Stimulated activated naive B cell treated with anti-CD40 and anti-IgM and Interleukin-4, amounts not matched to agents 10 μg/mL and 1 μg/mL and 100 μg/mL, for 72 hours (primary cell): ENCODE measurements at regions not wholly inside any gene's neighbourhood (a gene's known extent, or its start where the extent isn't known, plus 50 kb on each side); places are given as distances from the start of the nearest gene placed in this dataset.
"Not testable (repeated sequence)": the region's sequence is repeated elsewhere in the genome, so short reads cannot be mapped to it uniquely, and the experiment has no call there.

Experiments
- ATAC-seq, 2 donors: fragments of 150-1000 bp; cut with Tn5 transposase; replicated peaks; 2 replicates each; pipeline ENCODE4 v1.10.0; 2021; ENCODE audit warnings: moderate library complexity in 1 of 2
- DNase-seq: peaks from one replicate; pipeline ENCODE4 v3.0.0; 2021
- H3K27ac Mint-ChIP-seq: one replicate; pipeline ENCODE4 v1.8.0; 2022; ENCODE audit warnings: mild to moderate bottlenecking, mixed read lengths
- H3K27me3 Mint-ChIP-seq, 2 donors: one replicate each; pipeline ENCODE4 v1.8.0; 2022; ENCODE audit warnings: mixed read lengths in 2 of 2
- H3K36me3 Mint-ChIP-seq, 2 donors: one replicate each; pipeline ENCODE4 v1.8.0; 2022; ENCODE audit warnings: mixed read lengths in 2 of 2, mild to moderate bottlenecking in 1 of 2
- H3K4me1 Mint-ChIP-seq, 2 donors: one replicate each; pipeline ENCODE4 v1.8.0; 2022; ENCODE audit warnings: mixed read lengths in 2 of 2, mild to moderate bottlenecking in 1 of 2
- H3K4me3 Mint-ChIP-seq, 2 donors: one replicate each; pipeline ENCODE4 v1.8.0; 2022; ENCODE audit warnings: mild to moderate bottlenecking in 2 of 2, mixed read lengths in 2 of 2, moderate library complexity in 1 of 2
- H3K9me3 Mint-ChIP-seq, 2 donors: one replicate each; pipeline ENCODE4 v1.8.0; 2022; ENCODE audit warnings: mixed read lengths in 2 of 2, mild to moderate bottlenecking in 1 of 2

DNA sequence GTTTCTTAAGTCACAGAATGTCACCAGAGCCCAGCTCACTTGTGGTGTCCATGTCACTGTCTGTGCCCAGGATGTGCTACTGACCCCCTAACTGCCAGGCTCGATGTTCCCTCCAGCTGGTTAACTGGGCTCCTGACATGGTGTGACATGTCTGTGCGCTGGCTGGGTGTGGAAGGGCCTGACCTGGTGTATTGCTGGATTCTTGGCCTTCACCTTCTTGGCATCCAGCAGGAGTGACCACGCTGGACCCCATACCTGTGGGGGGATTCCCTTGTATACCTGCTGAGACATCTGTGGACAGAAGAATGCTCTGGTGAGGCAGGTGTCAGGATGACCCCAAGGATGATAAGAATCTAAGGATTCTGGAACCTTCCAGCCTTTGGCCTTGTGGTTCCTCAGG lies 1690.1 kb downstream of the TP53TG3F start:
- H3K27ac Mint-ChIP-seq, result no peak overlapping the region
- peaks cover 14 to 30% of the 10 kb centered on the region in 2 donors for H3K9me3 Mint-ChIP-seq

DNA sequence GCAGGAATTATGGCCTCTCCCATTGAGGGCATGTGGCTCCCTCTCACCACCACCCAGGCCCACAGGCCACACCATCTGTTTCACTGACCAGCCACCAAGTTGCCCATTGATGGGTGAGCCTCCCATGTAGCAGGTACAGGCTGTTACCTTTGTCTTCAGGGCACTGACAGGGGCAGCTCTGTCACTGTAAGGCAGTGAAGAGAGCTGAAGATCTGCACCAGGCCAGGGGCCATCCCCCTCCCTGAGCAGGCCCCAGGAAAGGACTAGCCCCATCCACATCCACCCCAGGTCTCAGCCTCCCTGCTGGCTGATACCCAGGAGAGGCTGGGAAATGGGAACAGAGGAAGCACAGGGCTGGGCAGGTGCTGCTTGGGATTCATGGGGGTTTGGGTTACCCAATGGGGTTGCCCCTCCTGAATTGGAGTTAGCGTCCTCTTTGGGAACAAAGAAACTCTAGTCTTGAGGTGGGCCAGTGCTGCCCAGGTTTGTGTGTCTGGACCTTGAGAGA lies 1691.4 kb downstream of the TP53TG3F start:
- Mint-ChIP-seq H3K4me3 (no peak overlapping the region), H3K9me3 (peaks cover 20 to 25% of the 10 kb centered on the region in 2 donors)
- ATAC-seq, result no peak

More for the DNA sequence above, 1690.1 kb downstream of the TP53TG3F start:
- no peak for DNase-seq
- ATAC-seq, result no peak
- Mint-ChIP-seq H3K36me3 (no peaks in the 10 kb centered on the region), H3K4me1 (no peaks in the 10 kb centered on the region), H3K27me3 (no peaks in the 10 kb centered on the region), H3K4me3 (no peak overlapping the region)

DNA sequence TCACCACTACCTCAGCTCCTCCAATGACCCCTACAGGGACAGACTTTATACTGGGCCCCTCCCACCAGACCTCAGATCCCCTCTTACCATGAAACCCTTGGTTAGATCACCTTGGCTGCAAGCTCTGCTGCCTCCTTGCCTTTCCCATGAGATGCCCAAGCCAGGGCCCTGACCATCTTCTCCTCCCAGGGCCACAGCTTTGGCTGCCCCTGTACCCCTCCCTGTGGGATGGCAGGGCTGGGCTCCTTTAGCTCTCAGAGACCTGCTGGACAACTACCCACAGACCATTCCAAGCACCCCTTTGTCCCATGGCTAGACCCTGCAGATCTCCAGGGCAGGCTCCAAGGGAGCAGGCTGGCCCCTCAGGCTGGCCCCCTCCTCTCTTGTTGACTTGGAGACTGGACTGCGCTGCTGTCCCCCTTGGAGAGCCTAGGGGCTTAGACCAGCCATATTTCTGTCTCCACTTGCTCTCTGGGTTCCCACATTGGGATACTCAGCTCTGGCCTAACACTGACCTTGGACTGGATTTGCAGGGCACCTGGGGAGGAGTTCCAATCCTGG lies 1692.7 kb downstream of the TP53TG3F start:
- no peaks in the 10 kb centered on the region for H3K27me3 Mint-ChIP-seq
- no peaks in the 10 kb centered on the region for H3K36me3 Mint-ChIP-seq
- H3K9me3 Mint-ChIP-seq, result peaks cover 16 to 29% of the 10 kb centered on the region in 2 donors
- no peaks in the 10 kb centered on the region for H3K4me1 Mint-ChIP-seq
- H3K4me3 Mint-ChIP-seq, result no peak overlapping the region
- no peak overlapping the region for H3K27ac Mint-ChIP-seq
- DNase-seq, result no peak
- no peak for ATAC-seq

More for the DNA sequence above, 1691.4 kb downstream of the TP53TG3F start:
- Mint-ChIP-seq H3K27me3 (no peaks in the 10 kb centered on the region), H3K27ac (no peak overlapping the region), H3K4me1 (no peaks in the 10 kb centered on the region), H3K36me3 (no peaks in the 10 kb centered on the region)
- no peak for DNase-seq

DNA sequence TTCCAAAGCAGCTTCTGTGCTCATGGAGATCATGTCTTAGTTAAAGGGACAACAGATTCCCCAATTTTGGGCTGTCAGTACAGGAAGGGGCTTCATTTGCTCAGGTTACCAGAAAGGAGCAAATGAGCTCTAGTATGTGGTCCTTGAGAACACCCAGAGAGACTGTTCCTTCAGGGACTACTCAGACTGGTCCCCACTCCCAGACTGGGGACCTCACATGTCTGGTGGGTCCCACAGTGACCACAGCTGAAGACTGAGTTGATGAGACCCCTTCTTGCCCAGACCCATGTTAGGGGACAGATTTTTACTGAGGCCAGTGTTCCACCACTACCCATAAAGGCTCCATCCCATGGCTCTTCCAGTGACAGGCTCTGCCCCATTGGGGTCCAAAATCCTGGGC lies 1695.2 kb downstream of the TP53TG3F start:
- no peaks in the 10 kb centered on the region for H3K4me1 Mint-ChIP-seq
- H3K36me3 Mint-ChIP-seq, result no peaks in the 10 kb centered on the region
- H3K4me3 Mint-ChIP-seq, result no peak overlapping the region
- H3K27ac Mint-ChIP-seq, result no peak overlapping the region
- no peak for ATAC-seq
- peaks cover 22 to 28% of the 10 kb centered on the region in 2 donors for H3K9me3 Mint-ChIP-seq
- DNase-seq, result no peak
- H3K27me3 Mint-ChIP-seq, result no peaks in the 10 kb centered on the region

DNA sequence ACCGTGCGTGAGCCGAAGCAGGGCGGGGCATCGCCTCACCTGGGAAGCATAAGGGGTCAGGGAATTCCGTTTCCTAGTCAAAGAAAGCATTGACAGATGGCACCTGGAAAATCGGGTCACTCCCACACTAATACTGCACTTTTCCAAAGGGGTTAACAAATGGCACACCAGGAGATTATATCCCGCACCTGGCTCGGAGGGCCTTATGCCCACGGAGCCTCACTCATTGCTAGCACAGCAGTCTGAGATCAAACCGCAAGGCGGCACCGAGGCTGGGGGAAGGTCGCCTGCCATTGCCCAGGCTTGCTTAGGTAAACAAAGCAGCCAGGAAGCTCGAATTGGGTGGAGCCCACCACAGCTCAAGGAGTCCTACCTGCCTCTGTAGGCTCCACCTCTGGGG lies 1698.1 kb downstream of the TP53TG3F start:
- not testable (repeated sequence) for DNase-seq, H3K36me3 Mint-ChIP-seq, H3K27ac Mint-ChIP-seq, H3K4me1 Mint-ChIP-seq, H3K27me3 Mint-ChIP-seq, ATAC-seq, H3K4me3 Mint-ChIP-seq
- H3K9me3 Mint-ChIP-seq, result peaks cover 13 to 20% of the 10 kb centered on the region in 2 donors

- H3K27ac Mint-ChIP-seq, H3K36me3 Mint-ChIP-seq, H3K4me3 Mint-ChIP-seq, DNase-seq, ATAC-seq, H3K4me1 Mint-ChIP-seq, H3K27me3 Mint-ChIP-seq: not testable (repeated sequence)
- peaks cover 10 to 12% of the 10 kb centered on the region in 2 donors for H3K9me3 Mint-ChIP-seq
Measured at GRCh38 chr16:35169324-35169723, 1709.9 kb downstream of the TP53TG3F start.

DNA sequence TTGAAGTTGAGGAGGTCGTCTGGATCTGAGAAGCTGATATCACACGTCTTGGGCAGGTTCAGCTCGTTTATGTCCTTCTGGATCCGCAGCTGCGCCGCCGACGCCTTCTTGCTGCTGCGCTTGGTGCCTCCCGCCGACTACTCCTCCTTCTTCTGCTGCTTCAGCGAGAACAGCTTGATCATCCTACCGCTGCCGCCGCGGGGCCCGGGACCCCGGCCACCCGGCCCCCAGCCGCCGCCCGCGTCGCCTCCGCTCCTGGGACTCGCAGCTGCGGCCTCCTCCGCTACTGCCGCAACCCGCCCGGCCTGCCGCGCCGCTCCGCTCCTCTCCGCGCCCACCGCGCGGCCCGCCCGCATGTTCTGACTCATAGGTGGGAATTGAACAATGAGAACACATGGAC lies 1710.6 kb downstream of the TP53TG3F start:
- H3K4me1 Mint-ChIP-seq, ATAC-seq, H3K27ac Mint-ChIP-seq, H3K36me3 Mint-ChIP-seq, H3K27me3 Mint-ChIP-seq, DNase-seq, H3K4me3 Mint-ChIP-seq: not testable (repeated sequence)
- peaks cover 10 to 12% of the 10 kb centered on the region in 2 donors for H3K9me3 Mint-ChIP-seq

- no peak overlapping the region for H3K27ac Mint-ChIP-seq
- H3K4me3 Mint-ChIP-seq, result no peak overlapping the region
- DNase-seq (no peak), ATAC-seq (no peak)
- H3K36me3 Mint-ChIP-seq, result no peaks in the 10 kb centered on the region
- H3K9me3 Mint-ChIP-seq, result peaks cover 10 to 12% of the 10 kb centered on the region in 2 donors
- H3K4me1 Mint-ChIP-seq, result no peaks in the 10 kb centered on the region
- H3K27me3 Mint-ChIP-seq, result no peaks in the 10 kb centered on the region
Measured at GRCh38 chr16:35170610-35171009, 1711.2 kb downstream of the TP53TG3F start.

DNA sequence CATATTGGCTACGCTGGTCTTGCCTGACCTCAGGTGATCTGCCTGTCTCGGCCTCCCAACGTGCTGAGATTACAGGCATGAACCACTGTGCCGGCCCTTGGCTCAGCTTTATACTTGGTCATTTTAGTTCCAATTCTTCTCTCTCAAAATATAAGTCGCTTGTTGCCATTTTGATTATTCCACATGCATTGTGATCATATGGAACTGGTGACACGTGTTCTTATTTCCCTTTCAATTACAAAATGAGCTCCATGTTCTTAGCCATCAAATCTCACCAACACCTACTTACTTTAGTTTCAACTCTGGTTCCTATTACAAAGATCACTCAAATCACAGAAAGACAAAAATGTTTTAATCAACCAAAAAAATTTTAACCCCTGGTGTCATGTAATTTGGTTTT lies 1711.7 kb downstream of the TP53TG3F start:
- Mint-ChIP-seq H3K27ac (no peak overlapping the region), H3K4me3 (no peak overlapping the region), H3K4me1 (no peaks in the 10 kb centered on the region), H3K36me3 (no peaks in the 10 kb centered on the region), H3K9me3 (peaks cover 9 to 12% of the 10 kb centered on the region in 2 donors), H3K27me3 (no peaks in the 10 kb centered on the region)
- ATAC-seq (no peak), DNase-seq (no peak)

DNA sequence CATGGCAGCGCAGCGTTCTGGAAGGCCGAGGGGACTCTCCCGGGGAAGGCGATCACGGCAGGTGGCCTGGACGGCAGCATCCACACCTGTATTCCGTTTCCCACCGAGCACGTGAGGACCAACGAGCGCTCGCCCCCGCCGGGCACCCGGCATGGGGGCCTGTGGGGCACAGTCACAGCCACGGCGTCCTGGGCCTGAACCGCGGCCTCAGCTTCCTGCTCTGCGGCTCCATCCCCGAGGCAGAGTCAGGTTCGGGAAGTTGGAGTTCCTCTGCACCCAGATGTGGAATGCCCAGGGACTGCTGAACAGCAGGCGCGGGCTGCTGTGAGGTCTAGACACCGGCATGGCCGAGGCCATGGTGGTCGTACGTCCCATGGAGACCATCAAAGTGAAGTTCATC lies 1713.9 kb downstream of the TP53TG3F start:
- Mint-ChIP-seq H3K27me3 (no peaks in the 10 kb centered on the region), H3K4me3 (no peak overlapping the region), H3K36me3 (no peaks in the 10 kb centered on the region), H3K27ac (no peak overlapping the region), H3K4me1 (no peaks in the 10 kb centered on the region), H3K9me3 (peaks cover 4 to 16% of the 10 kb centered on the region in 2 donors)
- ATAC-seq (no peak), DNase-seq (no peak)

DNA sequence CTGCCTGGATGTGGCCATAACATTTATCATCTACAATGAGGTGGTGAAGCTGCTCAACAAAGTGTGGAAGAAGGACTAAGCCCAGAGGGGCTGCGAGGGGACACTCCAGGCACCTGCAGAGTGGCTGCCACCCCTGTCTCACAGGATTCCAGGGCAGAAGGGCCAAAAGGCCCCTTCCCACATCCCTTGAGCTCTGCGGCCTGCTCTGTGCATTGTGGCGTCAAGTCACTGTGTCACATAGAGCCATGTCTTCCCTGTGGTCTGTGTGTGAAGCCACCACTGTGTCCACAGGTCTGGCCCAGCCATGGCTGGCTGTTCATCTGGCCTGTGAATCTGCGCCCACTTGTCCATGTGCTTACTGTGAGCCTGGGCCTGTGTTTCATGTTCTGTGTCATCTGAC lies 1714.6 kb downstream of the TP53TG3F start:
- H3K27ac Mint-ChIP-seq, result no peak overlapping the region

GRCh38 chr16:35176449-35176848 lies 1717.0 kb downstream of the TP53TG3F start:
- no peak overlapping the region for H3K4me3 Mint-ChIP-seq
- no peaks in the 10 kb centered on the region for H3K27me3 Mint-ChIP-seq
- no peak for DNase-seq
- H3K27ac Mint-ChIP-seq, result no peak overlapping the region
- H3K9me3 Mint-ChIP-seq, result peaks cover 4 to 11% of the 10 kb centered on the region in 2 donors
- no peak for ATAC-seq
- H3K36me3 Mint-ChIP-seq, result no peaks in the 10 kb centered on the region
- no peaks in the 10 kb centered on the region for H3K4me1 Mint-ChIP-seq

More for the DNA sequence above, 1714.6 kb downstream of the TP53TG3F start:
- Mint-ChIP-seq H3K9me3 (peaks cover 4 to 14% of the 10 kb centered on the region in 2 donors), H3K36me3 (no peaks in the 10 kb centered on the region), H3K27me3 (no peaks in the 10 kb centered on the region), H3K4me3 (no peak overlapping the region), H3K4me1 (no peaks in the 10 kb centered on the region)
- no peak for DNase-seq
- no peak for ATAC-seq

DNA sequence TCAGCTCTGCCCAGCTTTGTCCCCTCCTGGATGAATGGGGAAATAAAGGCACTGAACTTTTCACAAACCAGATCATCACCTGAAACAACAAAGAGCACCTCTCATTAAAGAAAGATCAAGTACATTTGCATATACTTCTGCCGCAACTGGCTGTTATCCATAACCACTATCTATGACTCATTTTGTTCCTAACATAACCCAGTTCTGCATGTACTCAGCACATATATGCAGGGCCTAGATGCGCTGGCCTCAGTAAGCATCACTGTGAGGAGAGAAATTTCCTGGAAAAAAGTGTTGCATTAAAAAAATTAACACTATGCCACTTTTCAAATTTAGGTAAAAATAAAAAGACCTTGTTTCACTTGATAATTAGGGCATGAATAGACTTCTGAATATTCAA lies 1718.4 kb downstream of the TP53TG3F start:
- H3K36me3 Mint-ChIP-seq, result no peaks in the 10 kb centered on the region
- H3K27me3 Mint-ChIP-seq, result no peaks in the 10 kb centered on the region
- H3K4me3 Mint-ChIP-seq, result no peak overlapping the region
- ATAC-seq (no peak), DNase-seq (no peak)
- no peak overlapping the region for H3K27ac Mint-ChIP-seq
- no peaks in the 10 kb centered on the region for H3K4me1 Mint-ChIP-seq
- H3K9me3 Mint-ChIP-seq, result peaks cover 9 to 15% of the 10 kb centered on the region in 2 donors

DNA sequence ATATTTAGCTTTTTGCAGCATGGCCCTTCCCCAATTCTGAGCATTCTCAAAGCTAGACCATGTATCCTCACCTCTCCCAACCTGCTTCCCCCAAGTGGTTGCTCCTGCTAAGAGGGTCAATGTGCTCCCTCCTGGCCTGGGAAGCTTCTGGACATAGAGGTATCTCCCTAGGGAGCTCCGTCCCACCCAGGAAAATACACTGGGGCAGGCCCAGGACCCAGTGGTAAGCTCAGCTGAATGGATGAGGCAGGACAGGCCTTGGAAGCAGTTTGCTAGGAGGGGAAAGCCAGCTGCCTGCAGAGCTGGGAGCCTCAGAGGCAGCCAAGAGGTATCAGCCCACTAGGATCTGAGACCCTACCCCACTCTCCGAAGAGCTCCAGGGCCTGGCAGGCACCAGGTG lies 1721.6 kb downstream of the TP53TG3F start:
- Mint-ChIP-seq H3K36me3 (no peaks in the 10 kb centered on the region), H3K9me3 (peaks cover 17 to 28% of the 10 kb centered on the region in 2 donors), H3K4me3 (no peak overlapping the region), H3K27ac (no peak overlapping the region), H3K4me1 (no peaks in the 10 kb centered on the region), H3K27me3 (no peaks in the 10 kb centered on the region)
- ATAC-seq (no peak), DNase-seq (no peak)

- DNase-seq (no peak), ATAC-seq (no peak)
- Mint-ChIP-seq H3K9me3 (peaks cover 21 to 27% of the 10 kb centered on the region in 2 donors), H3K27me3 (no peaks in the 10 kb centered on the region), H3K4me1 (no peaks in the 10 kb centered on the region), H3K36me3 (no peaks in the 10 kb centered on the region), H3K4me3 (no peak overlapping the region), H3K27ac (no peak overlapping the region)
Measured at GRCh38 chr16:35181422-35182030, 1722.1 kb downstream of the TP53TG3F start.
